ENCODE measurements at regions not wholly inside any gene's neighbourhood (a gene's known extent, or its start where the extent isn't known, plus 50 kb on each side); places are given as distances from the start of the nearest gene placed in this dataset.

GRCh38 chr10:42476101-42476500 lies 162.3 kb downstream of the ZNF33B start:
- TF ChIP-seq CTCF (IDR thresholded peaks at IDR 0.05; ENCODE audit: extremely low read depth in 1 of 2, insufficient read depth in 1 of 2, low read depth in 1 of 2, low read length in 2 of 2) (no peak), POLR2AphosphoS5 (IDR thresholded peaks at IDR 0.05; ENCODE audit: insufficient read depth, low read depth, low read length) (no peak), GATA2 (IDR thresholded peaks at IDR 0.05; ENCODE audit: insufficient read depth, insufficient read length, low read depth, low read length) (no peak), EZH2 (IDR thresholded peaks at IDR 0.05; ENCODE audit: borderline replicate concordance, low read depth, low read length, severe bottlenecking) (no peak), POLR2A (IDR thresholded peaks at IDR 0.05; ENCODE audit: low read depth, low read length) (no peak), FOS (IDR thresholded peaks at IDR 0.05; ENCODE audit: borderline replicate concordance, insufficient read depth, low read length) (no peak)
